ENCODE measurements at regions not wholly inside any gene's neighbourhood (a gene's known extent, or its start where the extent isn't known, plus 50 kb on each side); places are given as distances from the start of the nearest gene placed in this dataset.

DNA sequence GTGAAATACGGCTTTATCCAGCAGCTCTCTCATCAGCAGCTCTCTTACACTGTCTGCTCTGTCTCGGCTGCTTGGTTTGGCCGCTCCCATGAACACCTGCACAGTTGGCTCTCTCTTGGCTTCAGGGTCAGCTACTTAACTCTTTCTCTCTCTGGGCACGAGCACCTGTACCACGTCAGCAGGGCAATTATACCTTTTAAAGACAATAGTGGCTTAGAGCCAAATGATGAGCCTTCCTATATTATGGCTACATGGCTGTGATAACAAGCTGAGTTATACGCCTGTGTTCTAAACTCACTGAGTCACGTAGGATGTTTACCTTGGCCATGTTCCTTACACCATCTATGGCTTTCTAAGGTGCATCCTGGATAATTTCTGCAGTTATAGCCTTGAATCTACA is 69.2 kb upstream of the CTNND2 start:
- H3K79me2 ChIP-seq (ENCODE audit: low read depth): no peaks in the 10 kb centered on the region
- no peak overlapping the region for H3K4me2 ChIP-seq
- no peaks in the 10 kb centered on the region for H3K36me3 ChIP-seq
- H2AFZ ChIP-seq (replicated peaks): no peak overlapping the region
- no peak overlapping the region for H3K27ac ChIP-seq
- H3K9ac ChIP-seq: no peak overlapping the region
- no peaks in the 10 kb centered on the region for H3K4me1 ChIP-seq
- Mint-ChIP-seq H3K36me3 (no peaks in the 10 kb centered on the region), H3K4me1 (no peaks in the 10 kb centered on the region), H3K9me3 (no peaks in the 10 kb centered on the region), H3K27me3 (ENCODE audit: insufficient read depth, low read depth) (no peaks in the 10 kb centered on the region), H3K27ac (no peak overlapping the region), H3K4me3 (no peak overlapping the region)
- H3K27me3 ChIP-seq: no peaks in the 10 kb centered on the region
- H3K9me3 ChIP-seq (ENCODE audit: low read depth): no peaks in the 10 kb centered on the region
- no peak for DNase-seq (ENCODE audit: low spot score)
- no peaks in the 10 kb centered on the region for H4K20me1 ChIP-seq (ENCODE audit: low read depth)
- H3F3A ChIP-seq (ENCODE audit: low read depth): no peaks in the 10 kb centered on the region
- no peak overlapping the region for H3K4me3 ChIP-seq
- TF ChIP-seq EZH2phosphoT487 (IDR thresholded peaks at IDR 0.05) (no peak), EZH2 (IDR thresholded peaks at IDR 0.05) (no peak)
- TF ChIP-seq, protein P1, sequence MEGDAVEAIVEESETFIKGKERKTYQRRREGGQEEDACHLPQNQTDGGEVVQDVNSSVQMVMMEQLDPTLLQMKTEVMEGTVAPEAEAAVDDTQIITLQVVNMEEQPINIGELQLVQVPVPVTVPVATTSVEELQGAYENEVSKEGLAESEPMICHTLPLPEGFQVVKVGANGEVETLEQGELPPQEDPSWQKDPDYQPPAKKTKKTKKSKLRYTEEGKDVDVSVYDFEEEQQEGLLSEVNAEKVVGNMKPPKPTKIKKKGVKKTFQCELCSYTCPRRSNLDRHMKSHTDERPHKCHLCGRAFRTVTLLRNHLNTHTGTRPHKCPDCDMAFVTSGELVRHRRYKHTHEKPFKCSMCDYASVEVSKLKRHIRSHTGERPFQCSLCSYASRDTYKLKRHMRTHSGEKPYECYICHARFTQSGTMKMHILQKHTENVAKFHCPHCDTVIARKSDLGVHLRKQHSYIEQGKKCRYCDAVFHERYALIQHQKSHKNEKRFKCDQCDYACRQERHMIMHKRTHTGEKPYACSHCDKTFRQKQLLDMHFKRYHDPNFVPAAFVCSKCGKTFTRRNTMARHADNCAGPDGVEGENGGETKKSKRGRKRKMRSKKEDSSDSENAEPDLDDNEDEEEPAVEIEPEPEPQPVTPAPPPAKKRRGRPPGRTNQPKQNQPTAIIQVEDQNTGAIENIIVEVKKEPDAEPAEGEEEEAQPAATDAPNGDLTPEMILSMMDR (IDR thresholded peaks at IDR 0.05): no peak

DNA sequence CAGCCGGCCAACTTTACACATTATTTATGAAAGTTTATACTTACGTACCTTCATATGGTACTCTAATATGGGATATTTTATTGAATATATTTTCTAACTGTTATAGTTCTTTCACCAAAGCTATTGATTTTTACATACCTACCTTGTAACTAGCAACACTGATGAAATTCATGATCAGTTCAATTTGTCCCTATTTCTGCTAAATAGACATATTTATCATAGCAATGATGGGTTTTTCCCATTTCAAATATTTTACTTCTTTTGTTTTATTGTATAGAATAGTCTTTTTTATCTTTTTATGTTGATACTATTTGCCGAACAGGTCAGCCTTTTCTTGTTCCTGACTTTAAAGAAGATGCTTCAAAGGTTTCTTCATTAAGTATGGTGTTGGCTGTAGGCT is 59.0 kb upstream of the CTNND2 start:
- Histone ChIP-seq H3K9ac (no peak overlapping the region), H3F3A (ENCODE audit: low read depth) (no peaks in the 10 kb centered on the region), H3K4me1 (peaks cover 9% of the 10 kb centered on the region), H3K9me3 (ENCODE audit: low read depth) (no peaks in the 10 kb centered on the region), H2AFZ (replicated peaks) (no peak overlapping the region), H3K4me2 (no peak overlapping the region), H4K20me1 (ENCODE audit: low read depth) (no peaks in the 10 kb centered on the region), H3K79me2 (ENCODE audit: low read depth) (no peaks in the 10 kb centered on the region), H3K36me3 (no peaks in the 10 kb centered on the region), H3K4me3 (no peak overlapping the region), H3K27me3 (no peaks in the 10 kb centered on the region), H3K27ac (no peak overlapping the region)
- no peak overlapping the region for H3K27ac Mint-ChIP-seq
- no peaks in the 10 kb centered on the region for H3K9me3 Mint-ChIP-seq
- no peaks in the 10 kb centered on the region for H3K36me3 Mint-ChIP-seq
- TF ChIP-seq, protein P1 (IDR thresholded peaks at IDR 0.05): no peak
- no peak for TF ChIP-seq EZH2phosphoT487 (IDR thresholded peaks at IDR 0.05)
- TF ChIP-seq EZH2 (IDR thresholded peaks at IDR 0.05): no peak
- no peak overlapping the region for H3K4me3 Mint-ChIP-seq
- no peaks in the 10 kb centered on the region for H3K27me3 Mint-ChIP-seq (ENCODE audit: insufficient read depth, low read depth)
- DNase-seq (ENCODE audit: low spot score): no peak
- peaks cover 3% of the 10 kb centered on the region for H3K4me1 Mint-ChIP-seq

DNA sequence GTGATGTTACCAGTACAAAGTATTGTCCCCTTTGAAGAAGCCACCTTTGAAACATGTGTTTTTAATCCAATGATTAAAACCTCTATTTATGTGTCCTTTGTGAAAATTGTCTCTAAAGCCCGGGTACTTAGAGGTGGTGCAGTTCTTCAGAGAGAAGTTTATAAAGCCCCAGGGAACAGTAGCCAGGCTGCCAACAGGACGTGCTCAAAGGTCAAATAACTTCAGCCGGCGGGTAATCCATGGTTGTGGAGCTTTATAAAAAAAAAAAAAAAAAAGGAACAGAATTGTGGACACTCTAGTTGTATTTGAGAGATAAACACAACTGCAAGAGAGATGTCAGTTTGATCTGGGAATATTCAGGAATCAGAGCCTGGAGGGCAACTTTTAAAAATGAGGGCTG is 57.9 kb upstream of the CTNND2 start:
- peaks cover 10% of the 10 kb centered on the region for H3K4me1 ChIP-seq
- H4K20me1 ChIP-seq (ENCODE audit: low read depth): no peaks in the 10 kb centered on the region
- Mint-ChIP-seq H3K9me3 (no peaks in the 10 kb centered on the region), H3K4me1 (peaks cover 3% of the 10 kb centered on the region), H3K27ac (peak overlapping the region; percentile 72), H3K27me3 (ENCODE audit: insufficient read depth, low read depth) (no peaks in the 10 kb centered on the region), H3K36me3 (no peaks in the 10 kb centered on the region), H3K4me3 (no peak overlapping the region)
- peak; percentile 9 for DNase-seq (ENCODE audit: low spot score)
- H3K4me2 ChIP-seq: no peak overlapping the region
- H3K4me3 ChIP-seq: no peak overlapping the region
- TF ChIP-seq EZH2 (IDR thresholded peaks at IDR 0.05) (no peak), EZH2phosphoT487 (IDR thresholded peaks at IDR 0.05) (no peak)
- TF ChIP-seq, protein P1 (IDR thresholded peaks at IDR 0.05): no peak
- H3K9ac ChIP-seq: no peak overlapping the region
- peak overlapping the region; percentile 26 for H2AFZ ChIP-seq (replicated peaks)
- H3K36me3 ChIP-seq: no peaks in the 10 kb centered on the region
- H3K27ac ChIP-seq: no peak overlapping the region
- H3K27me3 ChIP-seq: no peaks in the 10 kb centered on the region
- no peaks in the 10 kb centered on the region for H3K9me3 ChIP-seq (ENCODE audit: low read depth)
- no peaks in the 10 kb centered on the region for H3F3A ChIP-seq (ENCODE audit: low read depth)
- no peaks in the 10 kb centered on the region for H3K79me2 ChIP-seq (ENCODE audit: low read depth)
